HEK293T (cell line): ENCODE measurements at regions not wholly inside any gene's neighbourhood (a gene's known extent, or its start where the extent isn't known, plus 50 kb on each side); places are given as distances from the start of the nearest gene placed in this dataset.

ENCODE experiments used
- BHLHE40 ChIP-seq: fragments of 450-650 bp; IDR thresholded peaks from 2 replicates; pipeline ENCODE4 v1.6.1; 2016; ENCODE audit warnings: mild to moderate bottlenecking, moderate library complexity, borderline replicate concordance
- ELF4 ChIP-seq: fragments of 450-650 bp; IDR thresholded peaks from 2 replicates; pipeline ENCODE4 v1.6.1; 2017; ENCODE audit warnings: antibody characterized with exemption
- FOXK2 ChIP-seq: fragments of 450-650 bp; IDR thresholded peaks from 2 replicates; pipeline ENCODE4 v1.6.1; 2016; ENCODE audit warnings: mild to moderate bottlenecking
- HDGF ChIP-seq: fragments of 450-650 bp; IDR thresholded peaks from 2 replicates; pipeline ENCODE4 v1.6.1; 2017; ENCODE audit warnings: antibody characterized with exemption, borderline replicate concordance
- L3MBTL2 ChIP-seq: fragments of 450-650 bp; conservative IDR thresholded peaks from 2 replicates; pipeline ENCODE4 v1.6.1; 2016; ENCODE audit warnings: mild to moderate bottlenecking
- SP1 ChIP-seq: fragments of 450-650 bp; IDR thresholded peaks from 2 replicates; pipeline ENCODE4 v1.6.1; 2017
- SUZ12 ChIP-seq: fragments of 450-650 bp; IDR thresholded peaks from 2 replicates; pipeline ENCODE4 v1.6.1; 2016; ENCODE audit warnings: mild to moderate bottlenecking
- TARDBP ChIP-seq: fragments of 450-650 bp; IDR thresholded peaks from 2 replicates; pipeline ENCODE4 v1.6.1; 2016
- ZNF384 ChIP-seq: fragments of 450-650 bp; IDR thresholded peaks from 2 replicates; pipeline ENCODE4 v1.6.1; 2016
- TF ChIP-seq, protein P1 (sequence below): fragments of 450-650 bp; IDR thresholded peaks from 2 replicates; pipeline ENCODE4 v1.6.1; 2016

DNA sequence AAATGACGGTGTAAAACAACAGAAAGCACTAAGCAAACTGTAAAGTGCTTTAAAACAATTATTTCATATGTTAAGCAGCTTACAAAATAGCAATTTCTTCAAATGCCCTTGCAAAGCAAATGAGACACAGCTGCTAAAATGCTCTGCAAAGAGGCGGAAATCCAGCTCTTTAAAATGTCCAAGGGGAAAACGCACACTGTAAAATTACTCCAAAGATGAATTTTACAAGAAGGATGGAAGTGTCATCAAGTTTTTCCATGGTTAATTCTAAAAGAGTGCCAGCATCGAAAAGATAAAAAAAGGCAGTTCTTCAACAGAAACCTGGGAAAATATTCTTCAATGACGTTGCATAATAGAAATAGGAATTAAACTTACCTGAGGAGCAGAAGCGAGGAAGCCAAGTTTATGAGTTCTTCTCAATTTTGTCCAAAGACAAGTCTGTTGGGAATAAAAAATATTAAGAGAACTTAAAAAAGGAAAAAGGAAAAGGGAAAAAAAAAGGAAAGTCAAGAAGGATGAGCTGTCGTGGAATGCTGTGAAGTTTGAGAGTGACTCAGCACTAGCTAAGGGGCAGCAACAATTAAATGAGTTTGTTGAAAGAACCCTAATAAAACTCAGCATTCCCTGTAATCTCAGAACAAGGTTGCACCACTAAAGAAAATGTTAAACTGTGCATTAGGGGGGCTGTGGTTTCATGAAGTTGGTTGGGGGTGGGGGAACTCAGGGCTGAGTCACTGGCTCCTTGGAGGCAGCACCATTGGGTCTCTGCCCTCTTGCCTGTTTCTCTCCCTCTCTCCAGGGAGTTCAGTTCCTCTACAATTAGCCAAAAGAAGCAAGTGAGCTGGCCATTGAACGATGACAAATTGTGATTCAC lies 64.2 kb upstream of the BLID start:
- TF ChIP-seq SUZ12 (no peak), TARDBP (no peak), SP1 (no peak), BHLHE40 (no peak), FOXK2 (no peak), ELF4 (no peak), HDGF (no peak), L3MBTL2 (no peak), ZNF384 (no peak)
- TF ChIP-seq, protein P1, sequence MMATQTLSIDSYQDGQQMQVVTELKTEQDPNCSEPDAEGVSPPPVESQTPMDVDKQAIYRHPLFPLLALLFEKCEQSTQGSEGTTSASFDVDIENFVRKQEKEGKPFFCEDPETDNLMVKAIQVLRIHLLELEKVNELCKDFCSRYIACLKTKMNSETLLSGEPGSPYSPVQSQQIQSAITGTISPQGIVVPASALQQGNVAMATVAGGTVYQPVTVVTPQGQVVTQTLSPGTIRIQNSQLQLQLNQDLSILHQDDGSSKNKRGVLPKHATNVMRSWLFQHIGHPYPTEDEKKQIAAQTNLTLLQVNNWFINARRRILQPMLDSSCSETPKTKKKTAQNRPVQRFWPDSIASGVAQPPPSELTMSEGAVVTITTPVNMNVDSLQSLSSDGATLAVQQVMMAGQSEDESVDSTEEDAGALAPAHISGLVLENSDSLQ: no peak
